A673 (cell line): ENCODE measurements at regions not wholly inside any gene's neighbourhood (a gene's known extent, or its start where the extent isn't known, plus 50 kb on each side); places are given as distances from the start of the nearest gene placed in this dataset.

Source experiments
- EZH2 ChIP-seq: fragments of 200-600 bp; sonication (generic); IDR thresholded peaks from 2 replicates; pipeline ENCODE4 v1.6.1; 2017; ENCODE audit warnings: borderline replicate concordance, low read depth, mild to moderate bottlenecking, mixed read lengths, antibody characterized with exemption, low read length; ENCODE audit not compliant: poor library complexity, severe bottlenecking
- TF ChIP-seq, protein P1 (sequence below): fragments of 300-800, 200-600 bp; sonication (generic); conservative IDR thresholded peaks from 2 replicates; pipeline ENCODE4 v1.5.1; 2017; ENCODE audit warnings: low read depth, mild to moderate bottlenecking, antibody characterized with exemption, low read length, moderate library complexity, mixed read lengths

DNA sequence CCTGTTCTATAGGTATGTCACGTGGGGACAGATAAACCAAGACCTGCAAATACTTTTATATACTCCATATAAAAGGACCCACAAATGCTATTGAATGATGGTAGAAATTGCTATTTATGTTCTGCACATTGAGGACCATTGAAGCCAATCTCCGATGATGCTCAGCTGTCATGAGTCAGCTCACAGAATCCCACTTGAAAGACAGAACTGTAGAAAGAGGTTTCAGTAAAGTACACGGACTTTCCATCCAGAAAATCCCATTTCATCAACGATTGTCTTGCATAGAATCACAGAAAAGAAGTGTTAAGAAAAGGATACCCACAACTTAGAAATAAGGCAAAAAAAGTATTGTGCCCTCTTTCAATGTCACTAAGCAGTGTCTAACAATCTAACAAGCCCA is 169.0 kb upstream of the COPS8 start:
- TF ChIP-seq, protein P1, sequence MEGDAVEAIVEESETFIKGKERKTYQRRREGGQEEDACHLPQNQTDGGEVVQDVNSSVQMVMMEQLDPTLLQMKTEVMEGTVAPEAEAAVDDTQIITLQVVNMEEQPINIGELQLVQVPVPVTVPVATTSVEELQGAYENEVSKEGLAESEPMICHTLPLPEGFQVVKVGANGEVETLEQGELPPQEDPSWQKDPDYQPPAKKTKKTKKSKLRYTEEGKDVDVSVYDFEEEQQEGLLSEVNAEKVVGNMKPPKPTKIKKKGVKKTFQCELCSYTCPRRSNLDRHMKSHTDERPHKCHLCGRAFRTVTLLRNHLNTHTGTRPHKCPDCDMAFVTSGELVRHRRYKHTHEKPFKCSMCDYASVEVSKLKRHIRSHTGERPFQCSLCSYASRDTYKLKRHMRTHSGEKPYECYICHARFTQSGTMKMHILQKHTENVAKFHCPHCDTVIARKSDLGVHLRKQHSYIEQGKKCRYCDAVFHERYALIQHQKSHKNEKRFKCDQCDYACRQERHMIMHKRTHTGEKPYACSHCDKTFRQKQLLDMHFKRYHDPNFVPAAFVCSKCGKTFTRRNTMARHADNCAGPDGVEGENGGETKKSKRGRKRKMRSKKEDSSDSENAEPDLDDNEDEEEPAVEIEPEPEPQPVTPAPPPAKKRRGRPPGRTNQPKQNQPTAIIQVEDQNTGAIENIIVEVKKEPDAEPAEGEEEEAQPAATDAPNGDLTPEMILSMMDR: no peak
- TF ChIP-seq EZH2: no peak
